ENCODE measurements at regions not wholly inside any gene's neighbourhood (a gene's known extent, or its start where the extent isn't known, plus 50 kb on each side); places are given as distances from the start of the nearest gene placed in this dataset.

- H3K9me3 ChIP-seq = peaks cover 4% of the 10 kb centered on the region
- TF ChIP-seq CTCF (IDR thresholded peaks at IDR 0.05) = no peak
- intact Hi-C loops (cut with DNase I) = no loop called here
- no peaks in the 10 kb centered on the region for H3K4me1 ChIP-seq
- no peak for DNase-seq
- no peak overlapping the region for H3K27ac ChIP-seq
- H3K4me3 ChIP-seq = no peak overlapping the region
- no peaks in the 10 kb centered on the region for H3K27me3 ChIP-seq (ENCODE audit: low read depth)
- ATAC-seq = no peak
- no peaks in the 10 kb centered on the region for H3K36me3 ChIP-seq
Measured at GRCh38 chr11:38990139-38990538, 2392.1 kb upstream of the RAG2 start.

GRCh38 chr11:38988908-38989307, 2390.9 kb upstream of the RAG2 start:
- Histone ChIP-seq H3K4me3 (no peak overlapping the region), H3K27me3 (ENCODE audit: low read depth) (no peaks in the 10 kb centered on the region), H3K9me3 (peaks cover 8% of the 10 kb centered on the region), H3K27ac (no peak overlapping the region), H3K36me3 (no peaks in the 10 kb centered on the region), H3K4me1 (no peaks in the 10 kb centered on the region)
- intact Hi-C loops (cut with DNase I) = no loop called here
- no peak for DNase-seq
- no peak for ATAC-seq
- no peak for TF ChIP-seq CTCF (IDR thresholded peaks at IDR 0.05)

- intact Hi-C loops (cut with DNase I) = no loop called here
- no peak overlapping the region for H3K4me3 ChIP-seq
- H3K27me3 ChIP-seq (ENCODE audit: low read depth) = no peaks in the 10 kb centered on the region
- no peaks in the 10 kb centered on the region for H3K4me1 ChIP-seq
- DNase-seq = no peak
- no peaks in the 10 kb centered on the region for H3K36me3 ChIP-seq
- H3K9me3 ChIP-seq = no peaks in the 10 kb centered on the region
- no peak for ATAC-seq
- TF ChIP-seq CTCF (IDR thresholded peaks at IDR 0.05) = no peak
- H3K27ac ChIP-seq = no peak overlapping the region
Measured at GRCh38 chr11:38972220-38972619, 2374.2 kb upstream of the RAG2 start.

GRCh38 chr11:38971141-38971540, 2373.1 kb upstream of the RAG2 start:
- intact Hi-C loops (cut with DNase I) = no loop called here
- no peak for ATAC-seq
- H3K27ac ChIP-seq = no peak overlapping the region
- H3K4me1 ChIP-seq = no peaks in the 10 kb centered on the region
- no peak for TF ChIP-seq CTCF (IDR thresholded peaks at IDR 0.05)
- H3K27me3 ChIP-seq (ENCODE audit: low read depth) = no peaks in the 10 kb centered on the region
- H3K36me3 ChIP-seq = no peaks in the 10 kb centered on the region
- no peaks in the 10 kb centered on the region for H3K9me3 ChIP-seq
- H3K4me3 ChIP-seq = no peak overlapping the region
- DNase-seq = no peak

GRCh38 chr11:38968951-38969350, 2370.9 kb upstream of the RAG2 start:
- ATAC-seq (no peak), DNase-seq (no peak)
- no peaks in the 10 kb centered on the region for H3K9me3 ChIP-seq
- intact Hi-C loops (cut with DNase I) = no loop called here
- TF ChIP-seq CTCF (IDR thresholded peaks at IDR 0.05) = no peak
- H3K4me1 ChIP-seq = no peaks in the 10 kb centered on the region
- H3K27ac ChIP-seq = no peak overlapping the region
- H3K36me3 ChIP-seq = no peaks in the 10 kb centered on the region
- H3K27me3 ChIP-seq (ENCODE audit: low read depth) = no peaks in the 10 kb centered on the region
- no peak overlapping the region for H3K4me3 ChIP-seq

- ATAC-seq (no peak), DNase-seq (no peak)
- TF ChIP-seq CTCF (IDR thresholded peaks at IDR 0.05) = no peak
- intact Hi-C loops (cut with DNase I) = no loop called here
- Histone ChIP-seq H3K36me3 (no peaks in the 10 kb centered on the region), H3K4me1 (no peaks in the 10 kb centered on the region), H3K27me3 (ENCODE audit: low read depth) (no peaks in the 10 kb centered on the region), H3K9me3 (no peaks in the 10 kb centered on the region), H3K27ac (no peak overlapping the region), H3K4me3 (no peak overlapping the region)
Measured at GRCh38 chr11:38952698-38953097, 2354.7 kb upstream of the RAG2 start.
